Activated CD8-positive, alpha-beta memory T cell treated with anti-CD3 and anti-CD28 coated beads, Interleukin-2, amount 50 U/mL, for 24 hours (primary cell): ENCODE measurements at regions not wholly inside any gene's neighbourhood (a gene's known extent, or its start where the extent isn't known, plus 50 kb on each side); places are given as distances from the start of the nearest gene placed in this dataset.
"Not testable (repeated sequence)": the region's sequence is repeated elsewhere in the genome, so short reads cannot be mapped to it uniquely, and the experiment has no call there.

ENCODE experiments used
- DNase-seq: peaks from one replicate; pipeline ENCODE4 v3.0.0-alpha.2; 2020; ENCODE audit errors: extremely low read depth

DNA sequence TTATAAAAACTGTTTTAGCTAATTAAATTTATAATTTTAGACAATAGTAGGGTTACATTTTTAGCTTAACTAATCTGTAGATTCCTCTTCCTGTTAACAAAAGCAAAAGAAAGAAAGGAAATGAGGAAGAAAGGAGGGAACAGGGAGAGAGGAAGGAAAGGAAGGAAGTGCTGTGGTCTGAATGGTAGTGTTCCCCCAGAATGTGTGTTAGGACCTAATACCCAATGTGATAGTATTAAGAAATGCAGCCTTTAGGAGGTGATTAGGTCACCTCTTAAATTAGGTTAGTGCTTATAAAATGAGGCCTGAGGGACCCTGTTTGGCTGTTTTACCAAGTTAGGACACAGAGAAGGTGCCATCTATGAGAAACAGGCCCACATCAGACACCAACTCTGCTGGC is 136.9 kb upstream of the SAMSN1 start:
- no peak for DNase-seq

DNA sequence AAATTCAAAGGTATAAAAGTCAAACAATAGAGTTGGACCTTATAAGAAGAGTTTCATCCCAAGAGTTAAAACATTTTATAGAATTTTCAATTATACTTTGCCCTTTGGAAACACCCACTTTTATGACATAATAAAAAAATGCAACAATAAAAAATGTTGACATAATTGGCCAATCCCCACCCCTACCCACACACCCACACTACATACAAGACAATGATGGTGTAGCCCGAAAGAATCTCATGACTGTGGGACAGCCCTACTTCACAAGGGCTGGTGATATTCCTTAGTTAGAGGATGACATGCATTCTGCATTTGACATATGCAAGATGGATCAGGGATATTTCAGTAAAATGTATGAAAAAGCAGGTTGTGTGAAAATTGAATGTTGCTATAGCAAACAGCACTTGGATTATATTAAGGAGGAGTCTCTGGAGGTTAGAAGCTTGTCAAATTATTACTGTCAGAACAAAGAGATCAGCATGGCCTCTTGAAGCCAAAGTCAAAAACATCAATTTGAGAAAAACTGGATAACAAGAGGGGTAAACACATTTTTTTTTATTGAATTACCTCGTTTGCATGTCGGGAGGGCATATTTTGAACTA is 133.0 kb upstream of the SAMSN1 start:
- no peak for DNase-seq

DNA sequence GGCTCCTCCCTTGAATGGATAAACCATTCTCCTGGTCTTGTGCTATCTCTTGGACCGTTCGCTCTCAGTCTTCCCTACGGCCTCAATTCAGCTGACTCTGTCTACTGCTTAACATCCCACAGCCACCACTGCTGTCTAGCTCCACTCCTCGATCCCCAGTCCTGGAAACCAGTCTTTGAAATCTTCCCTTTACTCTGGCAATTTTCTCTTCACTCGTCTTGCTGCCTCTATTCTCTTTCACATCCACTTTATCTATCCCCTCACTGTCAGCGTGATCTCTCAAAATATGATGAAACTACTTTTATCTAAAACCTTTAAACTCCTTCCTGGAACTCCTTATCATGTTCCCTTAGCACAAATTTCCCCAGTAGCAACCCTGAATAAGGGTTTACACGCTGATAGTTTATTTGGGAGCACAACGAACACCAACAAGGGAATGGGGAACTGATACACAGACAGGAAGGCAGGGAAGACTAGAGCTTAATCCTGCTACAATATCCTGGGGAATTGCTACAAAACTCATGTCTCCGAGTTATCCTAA is 131.6 kb upstream of the SAMSN1 start:
- no peak for DNase-seq

DNA sequence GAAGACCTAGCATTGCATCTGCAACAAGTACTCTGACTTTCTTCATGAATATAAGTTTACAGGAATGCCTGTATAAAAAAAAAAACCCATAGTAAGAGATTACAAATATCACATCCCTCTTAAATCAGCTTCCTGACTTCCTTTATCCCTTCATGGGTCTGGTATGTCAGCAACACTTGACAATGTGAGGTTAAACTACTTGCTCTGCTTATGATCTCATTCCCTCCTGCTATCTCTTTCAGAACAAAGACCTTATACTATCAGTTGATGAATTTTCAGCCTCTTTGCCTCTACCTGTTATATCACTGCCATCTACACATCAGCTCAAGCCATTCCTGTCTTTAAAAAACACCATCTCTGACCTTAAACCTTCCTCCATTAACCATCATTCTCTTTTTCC is 130.9 kb upstream of the SAMSN1 start:
- no peak for DNase-seq

DNA sequence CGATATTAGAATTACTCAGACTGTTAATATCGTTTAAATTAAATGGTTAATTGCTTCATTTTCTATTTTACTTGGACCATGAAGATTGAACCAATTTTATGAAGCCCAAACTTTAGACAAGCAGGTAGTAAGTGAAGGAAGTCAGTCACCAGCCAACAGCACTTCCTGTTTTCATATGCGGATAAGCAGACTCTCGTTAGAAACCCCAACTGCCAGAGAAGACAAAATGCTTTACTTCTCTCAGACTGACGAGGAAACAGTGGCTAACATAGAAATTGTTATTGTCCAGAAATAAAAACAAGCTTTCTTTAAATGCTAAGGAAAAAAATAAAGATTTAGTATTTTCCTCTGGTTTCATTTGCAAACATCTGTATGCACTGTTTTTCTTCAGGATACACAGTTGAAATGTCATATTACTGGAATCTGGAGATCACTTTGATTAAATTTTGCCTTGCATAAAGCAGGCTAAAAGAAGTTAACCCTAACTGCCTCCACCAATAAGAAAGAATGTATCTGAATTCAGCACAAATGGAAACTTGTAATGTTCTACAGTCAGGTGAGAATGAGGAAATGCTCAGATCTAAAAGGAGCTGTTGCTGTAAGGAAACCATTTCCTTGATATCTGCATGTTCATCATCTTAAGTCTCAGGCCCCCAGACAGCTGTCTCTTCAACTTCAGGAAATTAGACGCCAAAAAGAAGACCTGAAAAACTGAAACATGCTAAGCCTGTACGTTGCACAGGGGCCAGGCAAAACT is 129.8 kb upstream of the SAMSN1 start:
- no peak for DNase-seq

DNA sequence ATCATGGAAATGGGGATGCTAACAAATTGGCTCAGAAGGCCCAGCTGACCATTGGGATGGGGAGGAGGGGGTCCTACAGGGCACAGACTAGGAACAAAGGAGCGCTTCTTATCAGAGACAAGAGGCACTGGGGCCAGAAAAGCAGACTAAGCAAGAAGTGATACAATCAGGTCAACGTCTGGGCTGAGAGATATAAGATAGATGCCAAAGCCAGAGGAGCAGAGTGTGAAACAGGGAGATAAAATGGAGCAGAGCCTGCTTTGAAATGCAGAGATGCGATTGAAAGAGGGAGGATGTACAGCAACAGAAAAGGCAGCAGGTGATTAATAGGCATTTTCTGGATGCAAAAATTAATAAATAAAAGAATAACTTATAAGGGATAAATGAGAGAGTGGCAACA is 127.5 kb upstream of the SAMSN1 start:
- no peak for DNase-seq

DNA sequence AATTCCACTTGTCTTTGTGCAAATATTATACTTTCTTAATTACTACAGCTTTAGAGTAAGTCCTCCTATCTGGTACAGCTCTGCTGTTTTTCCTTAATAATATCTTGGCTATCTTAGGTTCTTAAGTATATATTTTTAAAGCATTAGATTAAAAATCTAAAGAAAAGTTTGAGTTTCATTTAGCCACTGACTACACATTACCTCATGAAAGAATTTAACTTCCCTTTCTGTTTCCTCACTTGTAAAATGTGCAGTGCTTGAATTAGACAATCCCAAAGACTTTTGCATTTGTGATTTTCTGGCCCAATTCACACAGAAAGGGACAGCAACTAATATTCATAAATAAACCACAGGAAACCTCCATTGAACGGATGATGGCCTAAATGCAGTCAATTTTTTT is 126.4 kb upstream of the SAMSN1 start:
- DNase-seq: no peak

DNA sequence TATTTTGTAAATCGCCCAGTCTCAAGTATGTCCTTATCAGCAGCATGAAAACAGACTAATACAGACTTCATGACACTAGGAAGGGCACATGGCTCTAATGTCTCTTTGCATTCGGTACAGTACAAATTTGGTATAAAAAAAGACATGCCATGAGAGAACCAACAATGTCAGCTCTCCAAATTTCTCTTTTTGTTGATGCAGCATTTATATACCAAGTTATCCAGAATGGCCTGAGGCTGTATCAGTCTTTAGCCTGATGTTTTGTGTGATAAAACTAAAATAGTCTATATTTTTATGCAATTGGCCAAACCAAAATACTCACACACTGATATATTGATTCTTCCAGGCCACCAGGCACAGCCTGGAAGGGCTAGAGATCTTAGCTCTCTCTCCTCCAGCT is 124.3 kb upstream of the SAMSN1 start:
- no peak for DNase-seq

DNA sequence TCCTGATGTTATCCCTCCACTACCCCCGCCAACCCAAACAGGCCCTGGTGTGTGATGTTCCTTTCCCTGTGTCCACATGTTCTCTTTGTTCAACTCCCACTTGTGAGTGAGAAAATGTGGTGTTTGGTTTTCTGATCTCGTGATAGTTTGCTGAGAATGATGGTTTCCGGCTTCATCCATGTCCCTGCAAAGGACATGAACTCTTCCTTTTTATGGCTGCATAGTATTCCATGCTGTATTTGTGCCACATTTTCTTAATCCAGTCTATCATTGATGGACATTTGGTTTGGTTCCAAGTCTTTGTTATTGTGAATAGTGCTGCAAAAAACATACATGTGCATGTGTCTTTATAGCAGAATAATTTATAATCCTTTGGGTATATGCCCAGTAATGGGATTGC is 123.0 kb upstream of the SAMSN1 start:
- DNase-seq: not testable (repeated sequence)

DNA sequence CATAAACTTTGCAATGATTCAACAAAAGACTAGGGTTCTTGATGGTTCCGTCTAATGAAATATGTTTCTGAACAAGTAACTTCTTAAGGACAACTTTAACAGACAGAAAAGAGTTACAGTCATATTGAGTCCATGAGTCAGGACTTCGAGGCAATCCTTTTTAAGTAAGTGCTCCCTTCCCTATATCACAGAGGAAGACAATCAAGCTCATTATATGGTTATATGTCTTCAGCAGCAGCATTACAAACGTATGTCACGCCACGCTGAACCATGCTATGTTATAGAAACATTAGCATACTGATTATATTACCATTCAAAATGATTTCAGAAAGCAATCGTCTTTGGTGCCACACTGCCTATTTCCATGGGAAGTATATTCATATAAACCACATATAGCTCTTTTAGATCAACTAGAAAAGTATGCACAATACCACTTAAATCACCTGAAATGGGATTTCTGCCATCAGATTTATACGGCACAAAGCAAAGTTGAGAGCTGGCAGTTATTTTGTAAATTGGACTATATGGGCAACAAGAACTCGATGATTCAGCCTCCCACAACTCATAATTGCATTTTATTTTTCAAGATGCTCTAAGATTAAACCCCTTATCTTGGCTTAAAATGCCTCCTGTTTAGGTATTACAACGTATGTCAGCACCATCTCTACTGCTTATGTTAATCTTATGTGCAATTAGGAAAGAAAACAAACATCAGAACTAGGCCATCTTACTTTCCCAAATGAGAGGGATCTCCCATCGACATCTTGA is 111.3 kb upstream of the SAMSN1 start:
- DNase-seq: no peak

DNA sequence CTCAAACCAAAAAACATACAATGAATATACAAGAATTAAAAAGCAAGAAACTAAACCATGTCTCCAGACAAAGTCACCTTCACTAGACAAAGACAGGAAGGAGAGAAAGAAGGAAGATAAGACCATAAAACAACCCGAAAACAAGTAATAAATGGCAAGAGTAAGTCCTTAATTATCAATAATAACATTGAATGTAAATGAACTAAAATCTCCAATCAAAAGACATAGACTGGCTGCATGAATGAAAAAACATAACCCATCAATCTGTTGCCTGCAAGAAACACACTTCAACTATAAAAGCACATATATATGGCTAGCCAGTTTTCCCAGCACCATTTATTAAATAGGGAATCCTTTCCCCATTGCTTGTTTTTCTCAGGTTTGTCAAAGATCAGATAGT is 100.8 kb upstream of the SAMSN1 start:
- no peak for DNase-seq

DNA sequence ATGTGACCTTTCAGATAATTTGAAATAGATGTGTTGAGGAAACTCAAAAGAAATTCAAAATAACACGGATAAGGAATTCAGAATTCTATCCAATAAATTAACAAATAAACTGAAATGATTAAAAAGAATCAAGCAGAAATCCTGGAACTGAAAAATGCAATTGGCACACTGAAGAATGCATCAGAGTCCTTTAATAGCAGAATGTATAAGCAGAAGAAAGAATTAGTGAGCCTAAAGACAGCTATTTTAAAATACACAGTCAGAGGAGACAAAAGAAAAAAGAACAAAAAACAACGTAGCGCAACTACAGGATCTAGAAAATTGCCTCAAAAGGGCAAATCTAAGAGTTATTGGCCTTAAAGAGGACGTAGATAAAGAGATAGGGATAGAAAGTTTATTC is 99.6 kb upstream of the SAMSN1 start:
- no peak for DNase-seq

DNA sequence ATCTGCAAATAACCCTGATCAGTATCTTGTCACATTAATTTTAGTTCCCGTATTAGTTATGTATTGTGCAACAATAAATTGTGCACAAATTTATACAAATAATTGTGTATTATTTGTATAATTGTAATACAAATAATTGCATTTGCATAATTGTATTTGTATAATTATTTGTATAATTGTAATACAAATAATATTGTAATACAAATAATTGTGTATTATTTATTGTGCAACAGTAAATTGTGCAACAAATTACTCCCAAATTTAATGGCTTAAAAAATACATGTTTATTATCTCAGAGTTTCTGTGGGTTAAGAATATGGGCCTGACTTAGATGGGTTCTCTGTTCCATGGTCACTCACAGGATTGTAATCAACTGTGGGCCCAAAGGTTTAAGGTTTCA is 86.2 kb upstream of the SAMSN1 start:
- no peak for DNase-seq

DNA sequence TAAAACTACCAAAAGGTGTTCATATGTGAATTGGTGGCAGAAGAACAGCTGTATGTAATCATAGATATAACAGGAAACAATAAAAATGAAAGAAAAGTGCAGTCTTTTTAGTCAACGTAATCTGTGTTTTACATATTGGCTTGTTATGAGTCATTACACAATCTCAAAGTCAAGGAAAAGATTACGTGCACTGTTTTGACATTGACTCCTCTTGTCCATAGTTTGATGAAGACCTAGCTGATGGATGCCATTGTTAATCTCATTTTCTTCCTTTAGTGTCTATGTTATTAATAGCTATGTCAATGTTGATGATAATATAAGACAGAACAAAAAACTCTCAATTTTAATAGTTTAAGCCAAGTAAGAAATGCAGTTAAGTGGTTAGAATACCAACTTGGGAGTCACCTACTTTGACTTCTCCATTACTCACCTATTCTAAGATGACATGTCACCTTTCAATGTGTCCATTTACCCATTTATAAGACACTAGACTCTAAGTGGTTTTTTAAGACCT is 84.5 kb upstream of the SAMSN1 start:
- DNase-seq: no peak

DNA sequence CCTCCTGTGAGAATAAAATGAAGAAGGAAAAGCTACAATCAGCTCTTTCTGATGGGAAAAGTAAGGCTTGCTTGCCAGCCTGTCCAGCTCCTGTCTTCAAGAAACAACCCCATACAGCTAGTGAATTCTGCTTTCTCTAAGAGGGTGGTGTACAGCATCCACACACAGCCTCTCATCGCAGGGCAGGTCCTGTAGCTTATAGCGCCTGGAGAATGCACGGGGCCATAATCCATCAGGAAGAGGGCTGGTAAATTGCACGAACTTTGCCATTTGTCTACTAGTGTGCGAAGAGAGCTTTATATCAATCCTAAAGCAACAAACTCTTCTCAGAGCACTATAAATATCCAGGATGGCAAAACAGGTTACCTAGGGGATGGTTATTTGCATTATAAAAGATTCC is 83.3 kb upstream of the SAMSN1 start:
- DNase-seq: no peak

DNA sequence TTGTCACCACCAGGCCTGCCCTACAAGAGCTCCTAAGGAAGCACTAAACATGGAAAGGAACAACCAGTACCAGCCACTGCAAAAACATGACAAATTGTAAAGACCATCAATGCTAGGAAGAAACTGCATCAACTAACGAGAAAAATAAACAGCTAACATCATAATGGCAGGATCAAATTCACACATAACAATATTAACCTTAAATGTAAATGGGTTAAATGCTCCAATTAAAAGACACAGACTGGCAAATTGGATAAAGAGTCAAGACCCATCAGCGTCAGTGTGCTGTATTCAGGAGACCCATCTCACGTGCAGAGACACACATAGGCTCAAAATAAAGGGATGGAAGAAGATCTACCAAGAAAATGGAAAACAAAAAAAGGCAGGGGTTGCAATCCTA is 77.0 kb upstream of the SAMSN1 start:
- DNase-seq: not testable (repeated sequence)

DNA sequence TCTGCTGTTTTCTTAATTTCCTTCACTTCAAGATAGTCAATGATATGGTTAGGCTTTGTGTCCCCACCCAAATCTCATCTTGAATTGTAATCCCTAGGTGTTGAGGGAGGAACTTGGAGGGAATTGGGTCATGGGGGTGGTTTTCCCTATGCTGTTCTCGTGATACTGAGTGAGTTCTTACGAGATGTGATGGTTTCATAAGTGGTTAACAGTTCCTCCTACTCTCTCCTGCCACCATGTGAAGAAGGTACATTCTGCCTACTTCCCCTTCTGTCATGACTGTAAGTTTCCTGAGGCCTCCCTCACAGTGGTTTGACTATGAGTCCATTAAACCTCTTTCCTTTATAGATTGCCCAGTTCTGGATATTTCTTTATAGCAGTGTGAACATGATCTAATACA is 74.0 kb upstream of the SAMSN1 start:
- DNase-seq: no peak

DNA sequence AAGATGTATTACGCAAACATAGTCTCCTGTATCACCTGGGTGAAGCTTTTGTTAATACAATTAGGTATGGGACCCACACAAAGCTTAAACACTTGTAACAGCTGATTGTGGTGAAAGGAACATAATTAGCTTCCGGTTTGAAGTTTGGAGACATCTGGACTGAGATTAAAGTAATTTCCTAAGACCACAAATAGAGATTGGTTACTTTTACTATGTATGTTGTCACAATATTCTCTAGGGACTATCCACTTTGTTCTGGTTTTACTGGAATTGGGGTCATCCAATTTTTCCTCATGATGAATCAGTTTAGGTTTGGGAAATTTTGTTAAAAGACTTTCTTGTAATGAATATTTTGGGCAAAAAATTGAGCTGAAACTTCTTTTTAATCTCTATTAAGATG is 71.8 kb upstream of the SAMSN1 start:
- DNase-seq: no peak

DNA sequence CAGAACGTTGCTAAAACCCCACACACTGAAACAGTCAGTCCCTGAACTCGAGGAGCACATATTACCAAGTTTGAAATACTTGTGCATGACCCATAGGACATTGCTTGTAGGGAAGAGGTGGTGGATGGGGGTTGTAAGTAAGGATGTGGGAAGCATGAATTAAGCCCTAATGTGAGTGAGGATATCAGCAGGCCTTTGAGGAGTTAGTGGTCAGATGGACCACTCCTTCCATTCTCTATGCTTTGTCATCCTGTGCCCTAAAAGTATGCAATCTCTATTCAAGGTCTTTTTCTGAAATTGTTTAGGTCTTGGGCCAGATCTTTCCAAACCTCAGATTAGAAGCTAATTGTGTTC is 70.9 kb upstream of the SAMSN1 start:
- no peak for DNase-seq

DNA sequence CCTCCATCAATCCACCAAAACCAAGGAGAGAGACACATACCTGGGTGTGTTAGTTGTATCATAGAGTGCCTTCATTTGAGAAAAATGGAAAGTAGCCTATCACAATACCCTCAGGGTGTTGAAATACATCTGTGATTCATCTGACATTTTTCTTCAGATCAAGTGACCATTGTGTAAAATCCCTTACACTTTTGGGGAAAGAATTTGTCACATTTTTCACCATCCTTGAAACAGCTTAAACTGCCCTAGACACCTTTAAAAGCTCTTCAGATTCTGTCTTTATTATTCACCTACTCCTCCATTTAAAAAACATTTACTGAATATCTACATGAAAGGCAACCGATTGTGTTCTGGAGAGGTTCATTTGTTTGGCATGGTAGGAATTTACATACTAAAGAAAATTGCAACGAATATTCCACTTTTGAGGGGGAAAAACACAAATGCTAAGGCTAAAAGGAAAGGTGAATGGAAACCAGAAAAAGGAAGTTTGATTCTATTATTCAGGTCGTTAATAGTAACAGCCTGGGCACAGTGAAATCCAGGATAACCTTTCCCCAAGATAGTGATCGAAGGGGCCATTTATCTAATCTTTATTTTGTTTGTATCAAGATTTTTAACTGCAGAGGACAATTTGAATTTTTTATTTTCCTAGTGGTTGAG is 70.4 kb upstream of the SAMSN1 start:
- DNase-seq: no peak

DNA sequence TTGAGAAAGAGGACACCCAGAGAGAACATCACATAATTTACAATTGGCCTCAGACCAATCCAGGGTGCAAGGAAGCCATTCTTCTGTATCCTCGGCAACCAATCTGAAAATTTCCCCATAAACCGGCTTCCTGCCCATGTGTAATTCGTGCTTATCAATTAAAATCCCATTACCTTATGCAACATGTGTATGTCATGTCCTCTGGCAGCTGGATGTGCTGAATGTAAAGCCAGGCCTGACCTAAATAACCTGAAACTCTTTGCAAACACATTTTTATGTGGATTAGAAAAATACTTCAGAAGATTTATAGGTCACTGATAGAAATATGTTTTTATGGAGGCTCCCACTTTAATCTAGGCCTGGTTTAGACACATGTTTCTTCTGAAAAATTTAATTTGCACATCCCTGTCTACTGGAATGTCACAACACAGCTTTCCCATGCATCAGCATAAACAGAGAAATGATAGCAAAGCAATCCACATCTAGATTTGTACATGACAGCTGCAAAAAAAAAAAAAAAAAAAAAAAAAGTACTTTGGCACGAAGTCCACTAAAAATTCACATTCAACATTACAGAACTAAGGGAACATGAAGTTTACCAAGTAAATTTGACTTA is 69.4 kb upstream of the SAMSN1 start:
- no peak for DNase-seq

DNA sequence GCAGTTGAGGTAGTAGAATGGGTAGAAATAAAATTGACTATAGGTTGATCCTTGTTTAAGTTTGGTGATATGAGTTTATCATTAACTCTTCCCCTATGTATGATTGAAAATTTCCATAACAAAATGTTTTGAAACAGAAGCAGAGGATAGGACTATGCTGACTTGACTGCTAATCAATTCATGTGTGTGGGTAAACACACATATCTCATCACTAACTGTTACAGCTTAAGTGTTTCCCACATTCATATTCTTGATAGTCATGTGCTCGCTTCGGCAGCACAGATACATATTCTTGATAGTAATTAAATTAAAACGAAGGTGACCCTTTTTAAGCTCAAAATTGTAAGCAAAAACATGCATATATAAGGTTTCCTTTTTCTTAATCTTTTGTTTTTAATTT is 68.2 kb upstream of the SAMSN1 start:
- no peak for DNase-seq
